ENCODE measurements at regions not wholly inside any gene's neighbourhood (a gene's known extent, or its start where the extent isn't known, plus 50 kb on each side); places are given as distances from the start of the nearest gene placed in this dataset.

- Histone ChIP-seq H3K36me3 (ENCODE audit: insufficient read depth, low read length) (no peaks in the 10 kb centered on the region), H3F3A (ENCODE audit: insufficient read depth, low read length, poor library complexity, severe bottlenecking) (no peaks in the 10 kb centered on the region), H3K9ac (ENCODE audit: low read length) (no peak overlapping the region), H3K79me2 (replicated peaks; ENCODE audit: insufficient read depth, low read length) (no peaks in the 10 kb centered on the region), H3K9me2 (ENCODE audit: insufficient read depth, low read length) (no peaks in the 10 kb centered on the region), H3K4me3 (ENCODE audit: low read length) (no peak overlapping the region), H4K20me1 (ENCODE audit: insufficient read depth) (no peaks in the 10 kb centered on the region), H2AFZ (ENCODE audit: low read depth, low read length) (no peak overlapping the region), H3K4me2 (ENCODE audit: low read length) (no peak overlapping the region), H3K27ac (ENCODE audit: low read length) (no peak overlapping the region), H3K9me3 (ENCODE audit: low read length) (no peaks in the 10 kb centered on the region), H3K27me3 (ENCODE audit: insufficient read depth, low read depth, low read length) (no peaks in the 10 kb centered on the region)
- no peak for TF ChIP-seq REST (IDR thresholded peaks at IDR 0.05; ENCODE audit: borderline replicate concordance)
- no peak for TF ChIP-seq MXI1 (conservative IDR thresholded peaks at IDR 0.05; ENCODE audit: poor library complexity, severe bottlenecking)
- TF ChIP-seq EP300 (conservative IDR thresholded peaks at IDR 0.05; ENCODE audit: poor library complexity, severe bottlenecking) = no peak
- TF ChIP-seq CTCF (IDR thresholded peaks at IDR 0.05; ENCODE audit: poor library complexity, severe bottlenecking) = no peak
- TF ChIP-seq EZH2 (IDR thresholded peaks at IDR 0.05; ENCODE audit: borderline replicate concordance, insufficient read depth, low read length, poor library complexity, severe bottlenecking) = no peak
- no peak for TF ChIP-seq POLR2AphosphoS5 (IDR thresholded peaks at IDR 0.05)
- no peak for TF ChIP-seq TAF1 (IDR thresholded peaks at IDR 0.05; ENCODE audit: low read depth)
- TF ChIP-seq SMC3 (conservative IDR thresholded peaks at IDR 0.05; ENCODE audit: poor library complexity) = no peak
- TF ChIP-seq RAD21 (conservative IDR thresholded peaks at IDR 0.05) = no peak
These were observed 407.5 kb downstream of the INHBA start for GRCh38 chr7:41295455-41295815.

- TF ChIP-seq EZH2 (IDR thresholded peaks at IDR 0.05; ENCODE audit: borderline replicate concordance, insufficient read depth, low read length, poor library complexity, severe bottlenecking) = no peak
- no peak for TF ChIP-seq TAF1 (IDR thresholded peaks at IDR 0.05; ENCODE audit: low read depth)
- TF ChIP-seq SMC3 (conservative IDR thresholded peaks at IDR 0.05; ENCODE audit: poor library complexity) = no peak
- no peak for TF ChIP-seq MXI1 (conservative IDR thresholded peaks at IDR 0.05; ENCODE audit: poor library complexity, severe bottlenecking)
- no peak for TF ChIP-seq RAD21 (conservative IDR thresholded peaks at IDR 0.05)
- TF ChIP-seq CTCF (IDR thresholded peaks at IDR 0.05; ENCODE audit: poor library complexity, severe bottlenecking) = no peak
- TF ChIP-seq REST (IDR thresholded peaks at IDR 0.05; ENCODE audit: borderline replicate concordance) = no peak
- no peak for TF ChIP-seq POLR2AphosphoS5 (IDR thresholded peaks at IDR 0.05)
- TF ChIP-seq EP300 (conservative IDR thresholded peaks at IDR 0.05; ENCODE audit: poor library complexity, severe bottlenecking) = no peak
- Histone ChIP-seq H3K9me3 (ENCODE audit: low read length) (no peaks in the 10 kb centered on the region), H2AFZ (ENCODE audit: low read depth, low read length) (no peak overlapping the region), H4K20me1 (ENCODE audit: insufficient read depth) (no peaks in the 10 kb centered on the region), H3K4me2 (ENCODE audit: low read length) (no peak overlapping the region), H3F3A (ENCODE audit: insufficient read depth, low read length, poor library complexity, severe bottlenecking) (no peaks in the 10 kb centered on the region), H3K27ac (ENCODE audit: low read length) (no peak overlapping the region), H3K27me3 (ENCODE audit: insufficient read depth, low read depth, low read length) (no peaks in the 10 kb centered on the region), H3K79me2 (replicated peaks; ENCODE audit: insufficient read depth, low read length) (no peaks in the 10 kb centered on the region), H3K4me3 (ENCODE audit: low read length) (no peak overlapping the region), H3K9ac (ENCODE audit: low read length) (no peak overlapping the region), H3K36me3 (ENCODE audit: insufficient read depth, low read length) (no peaks in the 10 kb centered on the region), H3K9me2 (ENCODE audit: insufficient read depth, low read length) (no peaks in the 10 kb centered on the region)
These were observed 408.1 kb downstream of the INHBA start for GRCh38 chr7:41294556-41295454.

Data from neural cell (in vitro differentiated cells).